ENCODE measurements at regions not wholly inside any gene's neighbourhood (a gene's known extent, or its start where the extent isn't known, plus 50 kb on each side); places are given as distances from the start of the nearest gene placed in this dataset.

DNA sequence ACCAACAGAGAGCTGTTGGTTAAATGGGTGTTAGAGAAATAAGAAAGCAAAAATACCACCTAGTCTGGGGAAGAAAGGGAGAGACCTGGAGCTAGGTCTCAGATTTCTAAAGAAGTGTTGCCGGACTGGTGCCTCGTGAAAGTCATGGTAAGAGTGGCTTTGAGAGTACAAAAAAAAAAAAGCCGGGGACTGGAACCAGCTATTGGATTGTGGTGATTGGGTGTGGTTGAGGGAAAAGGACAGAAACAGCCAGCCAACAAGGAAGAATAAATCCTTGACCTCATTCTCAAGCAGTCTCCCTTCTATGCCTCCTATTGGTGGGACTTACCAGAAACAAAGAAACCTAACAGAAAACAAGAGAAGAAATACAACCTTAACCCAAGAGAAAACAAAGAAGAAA, 346.4 kb upstream of the KCNMB2 start:
- TF ChIP-seq, protein P1, sequence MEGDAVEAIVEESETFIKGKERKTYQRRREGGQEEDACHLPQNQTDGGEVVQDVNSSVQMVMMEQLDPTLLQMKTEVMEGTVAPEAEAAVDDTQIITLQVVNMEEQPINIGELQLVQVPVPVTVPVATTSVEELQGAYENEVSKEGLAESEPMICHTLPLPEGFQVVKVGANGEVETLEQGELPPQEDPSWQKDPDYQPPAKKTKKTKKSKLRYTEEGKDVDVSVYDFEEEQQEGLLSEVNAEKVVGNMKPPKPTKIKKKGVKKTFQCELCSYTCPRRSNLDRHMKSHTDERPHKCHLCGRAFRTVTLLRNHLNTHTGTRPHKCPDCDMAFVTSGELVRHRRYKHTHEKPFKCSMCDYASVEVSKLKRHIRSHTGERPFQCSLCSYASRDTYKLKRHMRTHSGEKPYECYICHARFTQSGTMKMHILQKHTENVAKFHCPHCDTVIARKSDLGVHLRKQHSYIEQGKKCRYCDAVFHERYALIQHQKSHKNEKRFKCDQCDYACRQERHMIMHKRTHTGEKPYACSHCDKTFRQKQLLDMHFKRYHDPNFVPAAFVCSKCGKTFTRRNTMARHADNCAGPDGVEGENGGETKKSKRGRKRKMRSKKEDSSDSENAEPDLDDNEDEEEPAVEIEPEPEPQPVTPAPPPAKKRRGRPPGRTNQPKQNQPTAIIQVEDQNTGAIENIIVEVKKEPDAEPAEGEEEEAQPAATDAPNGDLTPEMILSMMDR (IDR thresholded peaks at IDR 0.05): no peak
- TF ChIP-seq EZH2 (IDR thresholded peaks at IDR 0.05; ENCODE audit: borderline replicate concordance, insufficient read depth, low read depth, low read length, poor library complexity, severe bottlenecking): no peak
- Mint-ChIP-seq H3K4me1 (no peaks in the 10 kb centered on the region), H3K4me3 (no peak overlapping the region), H3K27ac (no peak overlapping the region), H3K27me3 (peaks cover 7% of the 10 kb centered on the region), H3K9me3 (ENCODE audit: insufficient read depth) (peaks cover 3% of the 10 kb centered on the region)
- Histone ChIP-seq H3K36me3 (replicated peaks in 1 of 2; ENCODE audit: control extremely low read depth in 1 of 2, control insufficient read depth in 1 of 2, extremely low read depth in 1 of 2, insufficient read depth in 2 of 2, low read length in 1 of 2) (no peaks in the 10 kb centered on the region), H3K79me2 (ENCODE audit: control insufficient read depth, insufficient read depth, low read length) (no peaks in the 10 kb centered on the region), H2AFZ (ENCODE audit: insufficient read depth, low read depth, low read length, poor library complexity, severe bottlenecking) (no peak overlapping the region), H3K27ac (ENCODE audit: low read length in 2 of 2) (no peak overlapping the region), H4K20me1 (ENCODE audit: control insufficient read depth, insufficient read depth, low read length, poor library complexity, severe bottlenecking) (no peaks in the 10 kb centered on the region), H3K27me3 (replicated peaks in 1 of 4; ENCODE audit: control extremely low read depth in 1 of 4, control insufficient read depth in 3 of 4, insufficient read depth in 4 of 4, low read length in 3 of 4) (no peaks in the 10 kb centered on the region), H3K9me3 (ENCODE audit: control extremely low read depth in 1 of 3, control insufficient read depth in 2 of 3, insufficient read depth in 1 of 3, low read length in 2 of 3) (no peaks in the 10 kb centered on the region), H3K4me3 (ENCODE audit: control extremely low read depth in 1 of 5, extremely low read depth in 1 of 5, insufficient read depth in 1 of 5, low read depth in 2 of 5, low read length in 4 of 5) (no peak overlapping the region), H3K4me2 (replicated peaks; ENCODE audit: low read depth, low read length, poor library complexity, severe bottlenecking) (no peak overlapping the region), H3K4me1 (ENCODE audit: control insufficient read depth in 2 of 2, insufficient read depth in 2 of 2, low read length in 2 of 2) (no peaks in the 10 kb centered on the region), H3K9ac (ENCODE audit: low read length) (no peak overlapping the region)
- ChIA-PET POLR2A (no interaction called here), CTCF (no interaction called here)
- intact Hi-C loops (cut with micrococcal nuclease): no loop called here
- WGBS (ENCODE audit: insufficient coverage): 97% methylated on average over 3 of the region's 3 CpGs
- DNase-seq: no peak
- no peak for ATAC-seq (ENCODE audit: low read depth)

GRCh38 chr3:178193846-178194245, 342.4 kb upstream of the KCNMB2 start:
- Mint-ChIP-seq H3K27me3 (no peaks in the 10 kb centered on the region), H3K4me3 (no peak overlapping the region), H3K4me1 (no peaks in the 10 kb centered on the region), H3K9me3 (ENCODE audit: insufficient read depth) (no peaks in the 10 kb centered on the region), H3K27ac (no peak overlapping the region)
- 0% methylated on average over 1 of the region's 1 CpG for WGBS (ENCODE audit: insufficient coverage)
- CTCF ChIA-PET: no interaction called here
- DNase-seq (no peak), ATAC-seq (ENCODE audit: low read depth) (no peak)
- no peaks in the 10 kb centered on the region for H3K4me1 ChIP-seq (ENCODE audit: control insufficient read depth in 2 of 2, insufficient read depth in 2 of 2, low read length in 2 of 2)
- H2AFZ ChIP-seq (ENCODE audit: insufficient read depth, low read depth, low read length, poor library complexity, severe bottlenecking): no peak overlapping the region
- no peaks in the 10 kb centered on the region for H4K20me1 ChIP-seq (ENCODE audit: control insufficient read depth, insufficient read depth, low read length, poor library complexity, severe bottlenecking)
- no peaks in the 10 kb centered on the region for H3K9me3 ChIP-seq (ENCODE audit: control extremely low read depth in 1 of 3, control insufficient read depth in 2 of 3, insufficient read depth in 1 of 3, low read length in 2 of 3)
- no peaks in the 10 kb centered on the region for H3K36me3 ChIP-seq (replicated peaks in 1 of 2; ENCODE audit: control extremely low read depth in 1 of 2, control insufficient read depth in 1 of 2, extremely low read depth in 1 of 2, insufficient read depth in 2 of 2, low read length in 1 of 2)
- no peaks in the 10 kb centered on the region for H3K27me3 ChIP-seq (replicated peaks in 1 of 4; ENCODE audit: control extremely low read depth in 1 of 4, control insufficient read depth in 3 of 4, insufficient read depth in 4 of 4, low read length in 3 of 4)
- H3K79me2 ChIP-seq (ENCODE audit: control insufficient read depth, insufficient read depth, low read length): no peaks in the 10 kb centered on the region
- H3K4me3 ChIP-seq (ENCODE audit: control extremely low read depth in 1 of 5, extremely low read depth in 1 of 5, insufficient read depth in 1 of 5, low read depth in 2 of 5, low read length in 4 of 5): no peak overlapping the region
- H3K9ac ChIP-seq (ENCODE audit: low read length): no peak overlapping the region
- intact Hi-C loops (cut with micrococcal nuclease): no loop called here
- no peak overlapping the region for H3K27ac ChIP-seq (ENCODE audit: low read length in 2 of 2)
- H3K4me2 ChIP-seq (replicated peaks; ENCODE audit: low read depth, low read length, poor library complexity, severe bottlenecking): no peak overlapping the region
- TF ChIP-seq, protein P1 (IDR thresholded peaks at IDR 0.05): no peak
- TF ChIP-seq EZH2 (IDR thresholded peaks at IDR 0.05; ENCODE audit: borderline replicate concordance, insufficient read depth, low read depth, low read length, poor library complexity, severe bottlenecking): no peak
- POLR2A ChIA-PET: no interaction called here
